GM13977 (cell line): ENCODE measurements at regions not wholly inside any gene's neighbourhood (a gene's known extent, or its start where the extent isn't known, plus 50 kb on each side); places are given as distances from the start of the nearest gene placed in this dataset.

Source experiments
- DNase-seq: peaks from one replicate; pipeline ENCODE4 v3.0.0; 2012; ENCODE audit warnings: low spot score
- CTCF ChIP-seq: IDR thresholded peaks from 2 replicates; pipeline ENCODE4 v1.5.1; 2012; ENCODE audit warnings: mild to moderate bottlenecking, control low read depth; ENCODE audit not compliant: insufficient read depth; ENCODE audit errors: extremely low read depth, missing control alignments
- in situ Hi-C: fragments of 300-500 bp; cut with MboI; formaldehyde crosslinking; loops from one replicate; pipeline ENCODE4 v1.12.0; 2022; ENCODE audit warnings: low sequenced_read_pairs, low pct_unique_long_range_greater_than_20kb, mixed read lengths, inconsistent platforms; ENCODE audit not compliant: unreplicated experiment

- TF ChIP-seq CTCF: no peak
Observed at GRCh38 chr10:64313967-64314366, 792.8 kb downstream of the REEP3 start.

GRCh38 chr10:64316416-64316815 lies 795.2 kb downstream of the REEP3 start:
- in situ Hi-C loops: no loop called here
- no peak for DNase-seq
- TF ChIP-seq CTCF: no peak

More at GRCh38 chr10:64313967-64314366, 792.8 kb downstream of the REEP3 start:
- DNase-seq: no peak
- in situ Hi-C loops: no loop called here

GRCh38 chr10:64316833-64317232 lies 795.6 kb downstream of the REEP3 start:
- TF ChIP-seq CTCF: no peak
- DNase-seq: no peak
- in situ Hi-C loops: no loop called here

- no peak for DNase-seq
- no peak for TF ChIP-seq CTCF
- in situ Hi-C loops: no loop called here
Observed at GRCh38 chr10:64320448-64320847, 799.2 kb downstream of the REEP3 start.

- in situ Hi-C loops: no loop called here
- TF ChIP-seq CTCF: no peak
- no peak for DNase-seq
Observed at GRCh38 chr10:64329510-64329909, 808.3 kb downstream of the REEP3 start.

- in situ Hi-C loops: no loop called here
- no peak for TF ChIP-seq CTCF
- no peak for DNase-seq
Observed at GRCh38 chr10:64332551-64332950, 811.4 kb downstream of the REEP3 start.

GRCh38 chr10:64334084-64334483 lies 812.9 kb downstream of the REEP3 start:
- no peak for TF ChIP-seq CTCF
- DNase-seq: no peak
- in situ Hi-C loops: no loop called here
